ENCODE measurements at regions not wholly inside any gene's neighbourhood (a gene's known extent, or its start where the extent isn't known, plus 50 kb on each side); places are given as distances from the start of the nearest gene placed in this dataset.

- Histone ChIP-seq H3K36me3 (ENCODE audit: insufficient read depth, low read length) (no peaks in the 10 kb centered on the region), H3K4me1 (ENCODE audit: insufficient read depth, low read length) (peaks cover 23% of the 10 kb centered on the region), H3K9ac (ENCODE audit: low read depth, low read length) (no peak overlapping the region), H3K9me3 (ENCODE audit: control insufficient read depth, insufficient read depth, low read length) (no peaks in the 10 kb centered on the region)
These were observed 139.4 kb downstream of the BMP2 start for GRCh38 chr20:6906871-6907270.

- Histone ChIP-seq H3K36me3 (ENCODE audit: insufficient read depth, low read length) (no peaks in the 10 kb centered on the region), H3K9me3 (ENCODE audit: control insufficient read depth, insufficient read depth, low read length) (no peaks in the 10 kb centered on the region), H3K4me1 (ENCODE audit: insufficient read depth, low read length) (peaks cover 23% of the 10 kb centered on the region), H3K9ac (ENCODE audit: low read depth, low read length) (no peak overlapping the region)
These were observed 141.2 kb downstream of the BMP2 start for GRCh38 chr20:6908673-6909072.

- Histone ChIP-seq H3K9me3 (ENCODE audit: control insufficient read depth, insufficient read depth, low read length) (no peaks in the 10 kb centered on the region), H3K36me3 (ENCODE audit: insufficient read depth, low read length) (no peaks in the 10 kb centered on the region), H3K4me1 (ENCODE audit: insufficient read depth, low read length) (peaks cover 23% of the 10 kb centered on the region), H3K9ac (ENCODE audit: low read depth, low read length) (no peak overlapping the region)
These were observed 142.1 kb downstream of the BMP2 start for GRCh38 chr20:6909608-6910007.

GRCh38 chr20:6914986-6915385 is 147.5 kb downstream of the BMP2 start:
- Histone ChIP-seq H3K4me1 (ENCODE audit: insufficient read depth, low read length) (no peaks in the 10 kb centered on the region), H3K9me3 (ENCODE audit: control insufficient read depth, insufficient read depth, low read length) (no peaks in the 10 kb centered on the region), H3K9ac (ENCODE audit: low read depth, low read length) (no peak overlapping the region), H3K36me3 (ENCODE audit: insufficient read depth, low read length) (no peaks in the 10 kb centered on the region)

- Histone ChIP-seq H3K9ac (ENCODE audit: low read depth, low read length) (no peak overlapping the region), H3K36me3 (ENCODE audit: insufficient read depth, low read length) (no peaks in the 10 kb centered on the region), H3K9me3 (ENCODE audit: control insufficient read depth, insufficient read depth, low read length) (no peaks in the 10 kb centered on the region), H3K4me1 (ENCODE audit: insufficient read depth, low read length) (no peaks in the 10 kb centered on the region)
These were observed 149.5 kb downstream of the BMP2 start for GRCh38 chr20:6916938-6917337.

- H3K9ac ChIP-seq (ENCODE audit: low read depth, low read length), result no peak overlapping the region
- H3K9me3 ChIP-seq (ENCODE audit: control insufficient read depth, insufficient read depth, low read length), result no peaks in the 10 kb centered on the region
- no peaks in the 10 kb centered on the region for H3K4me1 ChIP-seq (ENCODE audit: insufficient read depth, low read length)
- no peaks in the 10 kb centered on the region for H3K36me3 ChIP-seq (ENCODE audit: insufficient read depth, low read length)
These were observed 152.4 kb downstream of the BMP2 start for GRCh38 chr20:6919792-6920468.

- no peaks in the 10 kb centered on the region for H3K4me1 ChIP-seq (ENCODE audit: insufficient read depth, low read length)
- no peaks in the 10 kb centered on the region for H3K9me3 ChIP-seq (ENCODE audit: control insufficient read depth, insufficient read depth, low read length)
- H3K9ac ChIP-seq (ENCODE audit: low read depth, low read length), result no peak overlapping the region
- H3K36me3 ChIP-seq (ENCODE audit: insufficient read depth, low read length), result no peaks in the 10 kb centered on the region
These were observed 153.6 kb downstream of the BMP2 start for GRCh38 chr20:6920991-6921613.

GRCh38 chr20:6921717-6922386 is 154.4 kb downstream of the BMP2 start:
- Histone ChIP-seq H3K4me1 (ENCODE audit: insufficient read depth, low read length) (no peaks in the 10 kb centered on the region), H3K36me3 (ENCODE audit: insufficient read depth, low read length) (no peaks in the 10 kb centered on the region), H3K9me3 (ENCODE audit: control insufficient read depth, insufficient read depth, low read length) (no peaks in the 10 kb centered on the region), H3K9ac (ENCODE audit: low read depth, low read length) (no peak overlapping the region)

GRCh38 chr20:6924681-6925080 is 157.2 kb downstream of the BMP2 start:
- Histone ChIP-seq H3K4me1 (ENCODE audit: insufficient read depth, low read length) (no peaks in the 10 kb centered on the region), H3K9me3 (ENCODE audit: control insufficient read depth, insufficient read depth, low read length) (no peaks in the 10 kb centered on the region), H3K36me3 (ENCODE audit: insufficient read depth, low read length) (no peaks in the 10 kb centered on the region), H3K9ac (ENCODE audit: low read depth, low read length) (no peak overlapping the region)

- H3K36me3 ChIP-seq (ENCODE audit: insufficient read depth, low read length), result no peaks in the 10 kb centered on the region
- no peaks in the 10 kb centered on the region for H3K9me3 ChIP-seq (ENCODE audit: control insufficient read depth, insufficient read depth, low read length)
- no peak overlapping the region for H3K9ac ChIP-seq (ENCODE audit: low read depth, low read length)
These were observed 158.3 kb downstream of the BMP2 start for GRCh38 chr20:6925744-6926278.

GRCh38 chr20:6940048-6940447 is 172.6 kb downstream of the BMP2 start:
- H3K4me1 ChIP-seq (ENCODE audit: insufficient read depth, low read length), result no peaks in the 10 kb centered on the region
- no peaks in the 10 kb centered on the region for H3K9me3 ChIP-seq (ENCODE audit: control insufficient read depth, insufficient read depth, low read length)
- H3K36me3 ChIP-seq (ENCODE audit: insufficient read depth, low read length), result no peaks in the 10 kb centered on the region
- H3K9ac ChIP-seq (ENCODE audit: low read depth, low read length), result no peak overlapping the region

More at GRCh38 chr20:6925744-6926278, 158.3 kb downstream of the BMP2 start:
- no peaks in the 10 kb centered on the region for H3K4me1 ChIP-seq (ENCODE audit: insufficient read depth, low read length)

- Histone ChIP-seq H3K9me3 (ENCODE audit: control insufficient read depth, insufficient read depth, low read length) (no peaks in the 10 kb centered on the region), H3K4me1 (ENCODE audit: insufficient read depth, low read length) (no peaks in the 10 kb centered on the region), H3K36me3 (ENCODE audit: insufficient read depth, low read length) (no peaks in the 10 kb centered on the region)
These were observed 173.4 kb downstream of the BMP2 start for GRCh38 chr20:6940876-6941275.

GRCh38 chr20:6941571-6941970 is 174.1 kb downstream of the BMP2 start:
- Histone ChIP-seq H3K36me3 (ENCODE audit: insufficient read depth, low read length) (no peaks in the 10 kb centered on the region), H3K4me1 (ENCODE audit: insufficient read depth, low read length) (no peaks in the 10 kb centered on the region), H3K9me3 (ENCODE audit: control insufficient read depth, insufficient read depth, low read length) (no peaks in the 10 kb centered on the region), H3K9ac (ENCODE audit: low read depth, low read length) (no peak overlapping the region)

More at GRCh38 chr20:6940876-6941275, 173.4 kb downstream of the BMP2 start:
- no peak overlapping the region for H3K9ac ChIP-seq (ENCODE audit: low read depth, low read length)

GRCh38 chr20:6942266-6942665 is 174.8 kb downstream of the BMP2 start:
- no peaks in the 10 kb centered on the region for H3K9me3 ChIP-seq (ENCODE audit: control insufficient read depth, insufficient read depth, low read length)
- no peak overlapping the region for H3K9ac ChIP-seq (ENCODE audit: low read depth, low read length)
- H3K4me1 ChIP-seq (ENCODE audit: insufficient read depth, low read length), result no peaks in the 10 kb centered on the region
- no peaks in the 10 kb centered on the region for H3K36me3 ChIP-seq (ENCODE audit: insufficient read depth, low read length)

- Histone ChIP-seq H3K36me3 (ENCODE audit: insufficient read depth, low read length) (no peaks in the 10 kb centered on the region), H3K4me1 (ENCODE audit: insufficient read depth, low read length) (no peaks in the 10 kb centered on the region), H3K9ac (ENCODE audit: low read depth, low read length) (no peak overlapping the region), H3K9me3 (ENCODE audit: control insufficient read depth, insufficient read depth, low read length) (no peaks in the 10 kb centered on the region)
These were observed 176.8 kb downstream of the BMP2 start for GRCh38 chr20:6944292-6944691.
